ENCODE measurements at regions not wholly inside any gene's neighbourhood (a gene's known extent, or its start where the extent isn't known, plus 50 kb on each side); places are given as distances from the start of the nearest gene placed in this dataset.

DNA sequence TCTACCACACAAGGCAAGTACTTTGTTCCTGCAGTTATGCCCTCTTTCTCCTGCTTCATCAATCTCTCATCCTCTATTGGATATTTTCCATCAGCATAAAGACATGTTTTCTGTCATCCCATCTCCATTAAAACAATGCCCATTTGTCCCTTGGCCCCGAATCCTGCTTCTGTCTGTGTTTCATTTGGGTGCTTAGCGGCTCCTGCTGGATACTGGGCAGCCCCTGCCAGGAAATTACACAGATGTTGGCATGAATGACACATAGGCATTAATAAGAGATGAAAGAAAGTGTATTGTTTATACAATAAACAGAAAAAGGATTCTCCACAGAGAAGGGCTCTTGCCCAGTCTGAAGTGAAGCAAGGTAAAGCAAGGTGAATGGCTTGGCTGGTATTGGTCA lies 765.3 kb downstream of the REEP3 start:
- no peak for DNase-seq (ENCODE audit: low read depth)
- no peak overlapping the region for H3K4me3 ChIP-seq (ENCODE audit: low read depth, low read length)
- TF ChIP-seq, protein P1, sequence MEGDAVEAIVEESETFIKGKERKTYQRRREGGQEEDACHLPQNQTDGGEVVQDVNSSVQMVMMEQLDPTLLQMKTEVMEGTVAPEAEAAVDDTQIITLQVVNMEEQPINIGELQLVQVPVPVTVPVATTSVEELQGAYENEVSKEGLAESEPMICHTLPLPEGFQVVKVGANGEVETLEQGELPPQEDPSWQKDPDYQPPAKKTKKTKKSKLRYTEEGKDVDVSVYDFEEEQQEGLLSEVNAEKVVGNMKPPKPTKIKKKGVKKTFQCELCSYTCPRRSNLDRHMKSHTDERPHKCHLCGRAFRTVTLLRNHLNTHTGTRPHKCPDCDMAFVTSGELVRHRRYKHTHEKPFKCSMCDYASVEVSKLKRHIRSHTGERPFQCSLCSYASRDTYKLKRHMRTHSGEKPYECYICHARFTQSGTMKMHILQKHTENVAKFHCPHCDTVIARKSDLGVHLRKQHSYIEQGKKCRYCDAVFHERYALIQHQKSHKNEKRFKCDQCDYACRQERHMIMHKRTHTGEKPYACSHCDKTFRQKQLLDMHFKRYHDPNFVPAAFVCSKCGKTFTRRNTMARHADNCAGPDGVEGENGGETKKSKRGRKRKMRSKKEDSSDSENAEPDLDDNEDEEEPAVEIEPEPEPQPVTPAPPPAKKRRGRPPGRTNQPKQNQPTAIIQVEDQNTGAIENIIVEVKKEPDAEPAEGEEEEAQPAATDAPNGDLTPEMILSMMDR (IDR thresholded peaks at IDR 0.05; ENCODE audit: insufficient read depth, low read depth, low read length, missing control alignments), result no peak

DNA sequence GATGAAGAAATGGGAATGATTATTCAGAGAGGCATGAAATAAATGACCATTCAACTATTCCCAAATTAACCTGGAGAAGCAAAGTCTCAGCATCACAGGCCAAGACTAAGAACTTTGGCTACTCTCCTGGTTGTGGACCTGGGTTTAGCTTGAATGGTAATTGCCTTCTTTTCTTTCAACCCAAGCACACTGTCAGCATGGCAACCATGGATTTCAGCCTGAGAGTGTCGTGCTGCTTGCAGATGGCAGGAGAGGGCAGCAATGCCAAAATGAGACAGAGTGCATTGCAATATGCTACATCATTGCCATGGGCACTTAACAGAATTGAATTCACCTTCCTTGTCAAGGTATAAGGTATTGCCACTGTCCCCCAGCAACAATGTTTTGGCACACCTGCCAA lies 767.2 kb downstream of the REEP3 start:
- TF ChIP-seq, protein P1 (IDR thresholded peaks at IDR 0.05; ENCODE audit: insufficient read depth, low read depth, low read length, missing control alignments), result no peak
- H3K4me3 ChIP-seq (ENCODE audit: low read depth, low read length), result no peak overlapping the region
- no peak for DNase-seq (ENCODE audit: low read depth)

DNA sequence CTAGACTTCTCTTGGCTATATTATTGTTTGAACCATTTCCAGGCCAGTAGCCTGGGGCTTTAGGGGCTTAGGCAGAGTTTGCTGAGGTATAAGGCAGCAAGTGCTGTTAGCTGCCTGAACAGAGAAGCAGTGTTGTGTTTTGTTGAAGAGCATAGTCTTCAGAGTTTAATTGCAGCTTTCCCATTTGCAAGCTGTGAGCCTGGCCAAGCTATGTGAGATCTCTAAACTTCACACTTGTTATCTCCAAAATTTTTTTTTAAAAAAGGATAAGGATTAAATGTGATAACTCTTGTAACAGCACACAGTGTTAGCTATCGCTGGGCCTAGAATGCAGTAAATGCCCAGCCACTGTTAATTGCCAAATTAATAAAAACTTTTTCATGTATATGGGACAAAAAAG lies 782.4 kb downstream of the REEP3 start:
- TF ChIP-seq, protein P1 (IDR thresholded peaks at IDR 0.05; ENCODE audit: insufficient read depth, low read depth, low read length, missing control alignments), result no peak
- no peak overlapping the region for H3K4me3 ChIP-seq (ENCODE audit: low read depth, low read length)
- no peak for DNase-seq (ENCODE audit: low read depth)

DNA sequence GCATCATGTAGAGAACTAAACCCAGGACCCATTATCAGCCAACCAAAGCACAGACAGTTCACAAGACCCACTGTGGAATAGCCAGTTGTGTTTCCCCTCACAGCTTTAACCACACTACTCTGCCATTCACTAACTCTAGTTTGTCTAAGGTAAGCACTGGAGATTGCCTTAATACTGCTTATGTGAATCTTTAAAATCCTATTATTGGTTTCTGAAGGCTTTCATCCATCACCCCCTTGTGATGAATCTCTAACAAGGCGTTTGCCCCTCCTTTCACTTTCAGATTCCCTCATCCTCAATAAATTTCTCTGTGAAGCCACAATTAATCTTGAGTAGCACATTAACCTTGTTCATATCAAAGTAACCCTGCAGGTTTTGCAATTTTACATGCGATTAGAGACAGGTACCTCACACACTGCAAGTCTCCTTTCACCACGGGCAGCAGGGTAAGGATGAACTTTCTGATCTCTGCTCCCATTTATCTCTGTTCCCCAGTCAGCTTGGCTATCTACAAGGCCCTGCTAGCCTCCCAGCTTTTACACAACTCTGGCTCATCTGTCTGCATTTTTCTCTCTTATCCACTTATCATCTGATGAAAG lies 785.6 kb downstream of the REEP3 start:
- TF ChIP-seq, protein P1 (IDR thresholded peaks at IDR 0.05; ENCODE audit: insufficient read depth, low read depth, low read length, missing control alignments), result no peak
- no peak for DNase-seq (ENCODE audit: low read depth)
- H3K4me3 ChIP-seq (ENCODE audit: low read depth, low read length), result no peak overlapping the region

DNA sequence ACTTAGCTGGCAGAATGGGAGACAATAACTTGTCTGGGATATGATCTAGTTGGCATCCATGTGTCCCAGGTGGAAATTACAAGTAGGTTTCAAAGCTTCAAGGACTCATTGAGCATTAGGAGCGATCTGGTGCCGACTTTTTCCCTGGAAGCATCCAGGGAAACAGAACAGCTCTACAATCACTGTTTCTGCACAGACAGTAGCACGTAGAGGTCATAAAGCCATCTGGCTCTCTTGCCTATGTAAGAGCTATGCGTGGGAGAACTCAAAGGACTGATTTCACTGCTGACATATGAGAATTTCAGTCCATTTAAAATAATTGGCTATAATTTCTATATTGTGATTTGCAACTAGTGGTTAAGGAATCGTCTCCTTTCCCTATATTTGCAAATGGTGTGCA lies 791.7 kb downstream of the REEP3 start:
- H3K4me3 ChIP-seq (ENCODE audit: low read depth, low read length), result no peak overlapping the region
- TF ChIP-seq, protein P1 (IDR thresholded peaks at IDR 0.05; ENCODE audit: insufficient read depth, low read depth, low read length, missing control alignments), result no peak
- DNase-seq (ENCODE audit: low read depth), result no peak

DNA sequence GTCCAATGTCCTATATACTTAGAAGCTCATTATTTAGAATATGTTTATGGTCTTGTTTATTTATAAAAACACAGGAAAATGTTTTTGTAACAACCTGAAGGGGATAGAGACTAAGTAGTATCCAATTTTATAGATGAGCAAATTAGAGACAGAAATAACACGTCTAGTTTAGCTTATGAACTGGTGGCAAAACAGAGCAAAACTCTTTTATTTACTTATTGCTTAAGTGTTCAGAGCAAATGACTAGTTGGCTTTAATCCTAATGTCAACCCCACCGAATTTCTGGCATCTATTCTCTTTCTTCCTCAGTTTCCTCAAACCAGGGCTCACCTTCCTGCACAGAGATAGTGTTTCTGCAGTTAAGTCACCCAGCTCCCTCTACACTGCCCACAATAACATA lies 792.8 kb downstream of the REEP3 start:
- H3K4me3 ChIP-seq (ENCODE audit: low read depth, low read length), result no peak overlapping the region
- TF ChIP-seq, protein P1 (IDR thresholded peaks at IDR 0.05; ENCODE audit: insufficient read depth, low read depth, low read length, missing control alignments), result no peak
- DNase-seq (ENCODE audit: low read depth), result no peak

DNA sequence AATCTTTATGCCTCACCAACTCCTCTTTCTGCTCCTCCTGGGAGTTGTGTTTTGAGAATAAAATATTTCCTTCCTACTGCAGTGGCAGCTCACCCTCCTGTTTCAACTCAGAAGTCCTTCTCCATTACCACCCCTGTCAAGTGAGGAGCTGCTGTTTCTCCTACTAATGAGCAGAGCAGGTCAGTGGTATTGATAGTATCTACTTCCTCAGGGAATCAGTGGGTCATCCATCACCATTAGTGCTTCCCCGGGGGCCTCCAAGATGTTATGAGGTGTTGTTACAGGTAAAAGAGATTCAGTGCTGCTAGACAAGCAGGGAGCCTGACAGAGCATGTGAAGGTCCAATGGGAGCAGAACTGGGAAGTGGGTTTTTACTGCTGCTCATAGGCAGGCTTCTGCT lies 795.2 kb downstream of the REEP3 start:
- H3K4me3 ChIP-seq (ENCODE audit: low read depth, low read length), result no peak overlapping the region
- DNase-seq (ENCODE audit: low read depth), result no peak

More for the DNA sequence above, 795.2 kb downstream of the REEP3 start:
- TF ChIP-seq, protein P1 (IDR thresholded peaks at IDR 0.05; ENCODE audit: insufficient read depth, low read depth, low read length, missing control alignments), result no peak
